Neural cell (in vitro differentiated cells): ENCODE measurements at regions not wholly inside any gene's neighbourhood (a gene's known extent, or its start where the extent isn't known, plus 50 kb on each side); places are given as distances from the start of the nearest gene placed in this dataset.

Experiments used
- H2AFZ ChIP-seq: fragments of 200-600, 300-800 bp; sonication (generic), shearing (Covaris generic); 2 replicates; pipeline ENCODE4 v1.6.0; 2014; ENCODE audit warnings: low read depth, mild to moderate bottlenecking, antibody characterized with exemption, low read length, moderate library complexity
- H3F3A ChIP-seq: fragments of 200-600 bp; shearing (Covaris generic); 2 replicates; pipeline ENCODE4 v1.6.1; 2016; ENCODE audit warnings: mild to moderate bottlenecking, moderate library complexity, mixed read lengths, antibody characterized with exemption, low read length; ENCODE audit not compliant: insufficient read depth, poor library complexity, severe bottlenecking
- H3K27ac ChIP-seq: fragments of 200-600, 300-800 bp; sonication (generic), shearing (Covaris generic); 2 replicates; pipeline ENCODE4 v1.5.1; 2014; ENCODE audit warnings: mild to moderate bottlenecking, low read length, moderate library complexity
- H3K27me3 ChIP-seq: fragments of 300-800, 200-600 bp; sonication (generic), shearing (Covaris generic); 2 replicates; pipeline ENCODE4 v1.6.0; 2014; ENCODE audit warnings: mild to moderate bottlenecking, low read depth, low read length, moderate library complexity; ENCODE audit not compliant: insufficient read depth
- H3K36me3 ChIP-seq: fragments of 300-800, 200-600 bp; sonication (generic), shearing (Covaris generic); 2 replicates; pipeline ENCODE4 v1.5.1; 2014; ENCODE audit warnings: mild to moderate bottlenecking, antibody characterized with exemption, low read length, moderate library complexity; ENCODE audit not compliant: insufficient read depth
- H3K4me2 ChIP-seq: fragments of 300-800, 200-600 bp; sonication (generic), shearing (Covaris generic); 2 replicates; pipeline ENCODE4 v1.6.0; 2014; ENCODE audit warnings: mild to moderate bottlenecking, low read length
- H3K4me3 ChIP-seq: fragments of 300-800, 200-600 bp; sonication (generic), shearing (Covaris generic); 2 replicates; pipeline ENCODE4 v1.5.1; 2014; ENCODE audit warnings: mild to moderate bottlenecking, low read length, moderate library complexity
- H3K79me2 ChIP-seq: fragments of 200-600 bp; shearing (Covaris generic); replicated peaks from 2 replicates; pipeline ENCODE4 v1.6.0; 2014; ENCODE audit warnings: mild to moderate bottlenecking, low read length, moderate library complexity; ENCODE audit not compliant: insufficient read depth
- H3K9ac ChIP-seq: fragments of 300-800, 200-600 bp; sonication (generic), shearing (Covaris generic); 2 replicates; pipeline ENCODE4 v1.6.1; 2016; ENCODE audit warnings: mild to moderate bottlenecking, low read length, mixed read lengths
- H3K9me2 ChIP-seq: fragments of 200-600 bp; shearing (Covaris generic); 2 replicates; pipeline ENCODE4 v1.6.1; 2016; ENCODE audit warnings: mild to moderate bottlenecking, low read length, mixed read lengths; ENCODE audit not compliant: insufficient read depth
- H3K9me3 ChIP-seq: fragments of 200-600, 300-800 bp; sonication (generic), shearing (Covaris generic); 2 replicates; pipeline ENCODE4 v1.6.1; 2016; ENCODE audit warnings: mild to moderate bottlenecking, mixed run types, low read length, moderate library complexity, mixed read lengths
- H4K20me1 ChIP-seq: fragments of 200-600 bp; shearing (Covaris generic); 2 replicates; pipeline ENCODE4 v1.6.1; 2016; ENCODE audit warnings: mild to moderate bottlenecking, mixed run types; ENCODE audit not compliant: insufficient read depth
- EP300 ChIP-seq: fragments of 450-650 bp; conservative IDR thresholded peaks from 2 replicates; pipeline ENCODE4 v1.6.1; 2014; ENCODE audit warnings: antibody characterized with exemption, mild to moderate bottlenecking, moderate library complexity; ENCODE audit not compliant: poor library complexity, severe bottlenecking
- EZH2 ChIP-seq: fragments of 200-600, 300-800 bp; shearing (Covaris generic), sonication (generic); IDR thresholded peaks from 2 replicates; pipeline ENCODE4 v1.6.1; 2014; ENCODE audit warnings: antibody characterized with exemption, low read length, borderline replicate concordance, mild to moderate bottlenecking; ENCODE audit not compliant: insufficient read depth, poor library complexity, severe bottlenecking
- MXI1 ChIP-seq: fragments of 450-650 bp; conservative IDR thresholded peaks from 2 replicates; pipeline ENCODE4 v1.6.1; 2014; ENCODE audit warnings: antibody characterized with exemption, mild to moderate bottlenecking; ENCODE audit not compliant: poor library complexity, severe bottlenecking
- POLR2AphosphoS5 ChIP-seq: IDR thresholded peaks from 2 replicates; pipeline ENCODE4 v1.6.1; 2012
- RAD21 ChIP-seq: fragments of 450-650 bp; conservative IDR thresholded peaks from 2 replicates; pipeline ENCODE4 v1.6.1; 2014; ENCODE audit warnings: antibody characterized with exemption, mild to moderate bottlenecking, moderate library complexity
- SMC3 ChIP-seq: fragments of 450-650 bp; conservative IDR thresholded peaks from 2 replicates; pipeline ENCODE4 v1.6.1; 2014; ENCODE audit warnings: antibody characterized with exemption, mild to moderate bottlenecking, moderate library complexity; ENCODE audit not compliant: poor library complexity
- TAF1 ChIP-seq: IDR thresholded peaks from 2 replicates; pipeline ENCODE4 v1.6.1; 2012; ENCODE audit warnings: low read depth
- TF ChIP-seq, protein P1 (sequence below): IDR thresholded peaks from 2 replicates; pipeline ENCODE4 v1.6.1; 2012; ENCODE audit warnings: borderline replicate concordance
- TF ChIP-seq, protein P2 (sequence below): fragments of 450-650 bp; IDR thresholded peaks from 2 replicates; pipeline ENCODE4 v1.5.1; 2014; ENCODE audit warnings: antibody characterized with exemption, mild to moderate bottlenecking, moderate library complexity; ENCODE audit not compliant: poor library complexity, severe bottlenecking

DNA sequence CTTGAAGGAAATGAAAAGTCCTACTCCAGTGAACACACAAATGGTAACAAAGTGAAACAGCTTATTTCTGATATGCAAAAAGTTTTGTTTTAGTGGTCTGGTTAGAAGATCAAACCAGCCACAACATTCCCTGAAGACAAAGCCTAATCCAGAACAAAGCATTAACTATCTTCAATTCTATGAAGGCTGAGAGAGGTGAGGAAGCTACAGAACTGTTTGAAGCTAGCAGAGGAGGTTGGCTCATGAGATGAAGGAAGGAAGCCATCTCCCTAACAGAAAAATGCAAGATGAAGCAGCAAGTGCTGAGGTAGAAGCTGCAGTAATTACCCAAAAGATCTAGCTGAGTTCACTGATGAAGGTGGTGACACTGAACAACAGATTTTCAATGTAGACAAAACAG lies 168.4 kb downstream of the IGLL1 start:
- TF ChIP-seq, protein P1, sequence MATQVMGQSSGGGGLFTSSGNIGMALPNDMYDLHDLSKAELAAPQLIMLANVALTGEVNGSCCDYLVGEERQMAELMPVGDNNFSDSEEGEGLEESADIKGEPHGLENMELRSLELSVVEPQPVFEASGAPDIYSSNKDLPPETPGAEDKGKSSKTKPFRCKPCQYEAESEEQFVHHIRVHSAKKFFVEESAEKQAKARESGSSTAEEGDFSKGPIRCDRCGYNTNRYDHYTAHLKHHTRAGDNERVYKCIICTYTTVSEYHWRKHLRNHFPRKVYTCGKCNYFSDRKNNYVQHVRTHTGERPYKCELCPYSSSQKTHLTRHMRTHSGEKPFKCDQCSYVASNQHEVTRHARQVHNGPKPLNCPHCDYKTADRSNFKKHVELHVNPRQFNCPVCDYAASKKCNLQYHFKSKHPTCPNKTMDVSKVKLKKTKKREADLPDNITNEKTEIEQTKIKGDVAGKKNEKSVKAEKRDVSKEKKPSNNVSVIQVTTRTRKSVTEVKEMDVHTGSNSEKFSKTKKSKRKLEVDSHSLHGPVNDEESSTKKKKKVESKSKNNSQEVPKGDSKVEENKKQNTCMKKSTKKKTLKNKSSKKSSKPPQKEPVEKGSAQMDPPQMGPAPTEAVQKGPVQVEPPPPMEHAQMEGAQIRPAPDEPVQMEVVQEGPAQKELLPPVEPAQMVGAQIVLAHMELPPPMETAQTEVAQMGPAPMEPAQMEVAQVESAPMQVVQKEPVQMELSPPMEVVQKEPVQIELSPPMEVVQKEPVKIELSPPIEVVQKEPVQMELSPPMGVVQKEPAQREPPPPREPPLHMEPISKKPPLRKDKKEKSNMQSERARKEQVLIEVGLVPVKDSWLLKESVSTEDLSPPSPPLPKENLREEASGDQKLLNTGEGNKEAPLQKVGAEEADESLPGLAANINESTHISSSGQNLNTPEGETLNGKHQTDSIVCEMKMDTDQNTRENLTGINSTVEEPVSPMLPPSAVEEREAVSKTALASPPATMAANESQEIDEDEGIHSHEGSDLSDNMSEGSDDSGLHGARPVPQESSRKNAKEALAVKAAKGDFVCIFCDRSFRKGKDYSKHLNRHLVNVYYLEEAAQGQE, result no peak
- TF ChIP-seq MXI1 (no peak), EP300 (no peak), TAF1 (no peak), SMC3 (no peak), POLR2AphosphoS5 (no peak), EZH2 (no peak), RAD21 (no peak)
- TF ChIP-seq, protein P2, sequence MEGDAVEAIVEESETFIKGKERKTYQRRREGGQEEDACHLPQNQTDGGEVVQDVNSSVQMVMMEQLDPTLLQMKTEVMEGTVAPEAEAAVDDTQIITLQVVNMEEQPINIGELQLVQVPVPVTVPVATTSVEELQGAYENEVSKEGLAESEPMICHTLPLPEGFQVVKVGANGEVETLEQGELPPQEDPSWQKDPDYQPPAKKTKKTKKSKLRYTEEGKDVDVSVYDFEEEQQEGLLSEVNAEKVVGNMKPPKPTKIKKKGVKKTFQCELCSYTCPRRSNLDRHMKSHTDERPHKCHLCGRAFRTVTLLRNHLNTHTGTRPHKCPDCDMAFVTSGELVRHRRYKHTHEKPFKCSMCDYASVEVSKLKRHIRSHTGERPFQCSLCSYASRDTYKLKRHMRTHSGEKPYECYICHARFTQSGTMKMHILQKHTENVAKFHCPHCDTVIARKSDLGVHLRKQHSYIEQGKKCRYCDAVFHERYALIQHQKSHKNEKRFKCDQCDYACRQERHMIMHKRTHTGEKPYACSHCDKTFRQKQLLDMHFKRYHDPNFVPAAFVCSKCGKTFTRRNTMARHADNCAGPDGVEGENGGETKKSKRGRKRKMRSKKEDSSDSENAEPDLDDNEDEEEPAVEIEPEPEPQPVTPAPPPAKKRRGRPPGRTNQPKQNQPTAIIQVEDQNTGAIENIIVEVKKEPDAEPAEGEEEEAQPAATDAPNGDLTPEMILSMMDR, result no peak
- Histone ChIP-seq H3K4me3 (no peak overlapping the region), H3K9ac (no peak overlapping the region), H3K9me3 (no peaks in the 10 kb centered on the region), H3K27me3 (no peaks in the 10 kb centered on the region), H4K20me1 (no peaks in the 10 kb centered on the region), H3F3A (no peaks in the 10 kb centered on the region), H3K27ac (no peak overlapping the region), H2AFZ (no peak overlapping the region), H3K4me2 (no peak overlapping the region), H3K79me2 (no peaks in the 10 kb centered on the region), H3K9me2 (no peaks in the 10 kb centered on the region), H3K36me3 (no peaks in the 10 kb centered on the region)

DNA sequence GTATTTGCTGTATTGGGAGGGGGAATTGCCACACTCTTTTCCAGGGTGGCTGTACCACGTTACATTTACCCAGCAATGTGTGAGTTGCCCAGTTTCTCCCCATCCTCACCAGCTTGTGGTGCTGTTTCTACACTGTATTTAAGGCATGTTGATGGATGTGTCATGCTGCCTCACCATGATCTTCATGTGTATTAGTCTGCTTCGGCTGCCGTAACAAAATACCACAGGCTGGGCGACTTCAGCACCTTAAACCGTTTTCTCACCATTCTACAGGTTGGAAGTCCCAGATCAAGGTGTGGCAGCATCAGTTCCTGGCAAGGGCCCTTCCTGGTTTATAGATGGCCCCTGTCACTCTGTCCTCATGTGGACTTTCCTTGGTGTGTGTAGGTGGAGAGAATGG lies 169.7 kb downstream of the IGLL1 start:
- H3K9me3 ChIP-seq, result no peaks in the 10 kb centered on the region
- no peak overlapping the region for H3K4me3 ChIP-seq
- no peak overlapping the region for H2AFZ ChIP-seq
- H3K36me3 ChIP-seq, result no peaks in the 10 kb centered on the region
- no peaks in the 10 kb centered on the region for H3K79me2 ChIP-seq
- no peak overlapping the region for H3K27ac ChIP-seq
- no peaks in the 10 kb centered on the region for H4K20me1 ChIP-seq
- no peak overlapping the region for H3K9ac ChIP-seq
- H3K9me2 ChIP-seq, result no peaks in the 10 kb centered on the region
- H3F3A ChIP-seq, result no peaks in the 10 kb centered on the region
- TF ChIP-seq MXI1 (no peak), EP300 (no peak), POLR2AphosphoS5 (no peak), RAD21 (no peak), TAF1 (no peak), SMC3 (no peak), EZH2 (no peak)
- TF ChIP-seq, protein P1, result no peak
- TF ChIP-seq, protein P2, result no peak
- no peaks in the 10 kb centered on the region for H3K27me3 ChIP-seq
- H3K4me2 ChIP-seq, result no peak overlapping the region
